K562 (cell line): ENCODE measurements at regions not wholly inside any gene's neighbourhood (a gene's known extent, or its start where the extent isn't known, plus 50 kb on each side); places are given as distances from the start of the nearest gene placed in this dataset.

Experiments used
- ATAC-seq: fragments of 200-7000 bp; cut with Tn5 transposase; 3 replicates; pipeline ENCODE4 v1.9.1; 2020; ENCODE audit warnings: moderate library complexity
- BruUV-seq: library from RNA; stranded (reverse); fragments of 400-500 nt; replicated peaks from 2 replicates; lab custom pipeline; 2021; lab: Mats Ljungman, UMichigan
- CTCF ChIA-PET: fragments of 300-600 bp; formaldehyde crosslinking; extraction: SDS; loops from one replicate; lab custom pipeline; 2021; ENCODE audit warnings: low intra/inter-chr PET ratio; lab: Yijun Ruan, JAX
- POLR2A ChIA-PET: fragments of 300-600, 350-650 bp; sonication (Branson Sonifier 250); formaldehyde crosslinking; extraction: SDS; loops from one replicate; lab custom pipeline; 2021; ENCODE audit warnings: antibody characterized with exemption, inconsistent platforms; lab: Yijun Ruan, JAX
- DNase-seq, 4 experiments: peaks; one replicate each; pipeline versions ENCODE4 v3.0.0 to v3.0.0-alpha.2; 2011 to 2018; ENCODE audit warnings: low spot score in 3 of 4, mixed read lengths in 3 of 4; ENCODE audit errors: extremely low read depth in 1 of 4
- FAIRE-seq: peaks from 2 replicates; lab custom pipeline; 2011; peaks lifted over from hg19 to GRCh38; lab: Jason Lieb, UNC
- H2AFZ ChIP-seq: 2 replicates; pipeline ENCODE4 v1.6.0; 2011; ENCODE audit warnings: low read depth, low read length, control low read depth, inconsistent platforms
- H3K27ac ChIP-seq: fragments of 200-600 bp; 3 replicates; pipeline ENCODE4 v1.8.0; 2011; ENCODE audit warnings: low read depth, mild to moderate bottlenecking, control low read depth, inconsistent platforms, low read length, moderate library complexity, mixed read lengths; ENCODE audit errors: extremely low read depth
- H3K27me3 ChIP-seq, 2 experiments: fragments of 300-600 bp in 1 of 2; 2 replicates in 1 of 2; 3 replicates in 1 of 2; pipeline versions ENCODE4 v1.6.0 to v1.8.0; 2011; ENCODE audit warnings: inconsistent platforms in 2 of 2, low read length in 2 of 2, mild to moderate bottlenecking in 1 of 2, mixed read lengths in 1 of 2, moderate library complexity in 1 of 2; ENCODE audit not compliant: control insufficient read depth in 2 of 2, insufficient read depth in 2 of 2
- H3K36me3 ChIP-seq: fragments of 300-600 bp; 3 replicates; pipeline ENCODE4 v1.8.0; 2011; ENCODE audit warnings: mild to moderate bottlenecking, low read length, inconsistent platforms; ENCODE audit not compliant: control insufficient read depth, insufficient read depth
- H3K4me1 ChIP-seq, 2 experiments: fragments of 200-600 bp in 1 of 2; replicated peaks in 1 of 2; 2 replicates in 1 of 2; 3 replicates in 1 of 2; pipeline versions ENCODE4 v1.5.1 to v1.8.0; 2011; ENCODE audit warnings: inconsistent platforms in 2 of 2, low read length in 2 of 2, mild to moderate bottlenecking in 1 of 2, mixed read lengths in 1 of 2, moderate library complexity in 1 of 2; ENCODE audit not compliant: control insufficient read depth in 2 of 2, insufficient read depth in 2 of 2
- H3K4me2 ChIP-seq: 2 replicates; pipeline ENCODE4 v1.6.1; 2011; ENCODE audit warnings: low read length, control low read depth, inconsistent platforms, mixed read lengths; ENCODE audit not compliant: insufficient read depth
- H3K4me3 ChIP-seq: fragments of 200-600 bp; sonication (generic), shearing (Covaris generic); 2 replicates; pipeline ENCODE4 v1.5.1; 2016; ENCODE audit warnings: control low read depth, inconsistent platforms
- H3K79me2 ChIP-seq: fragments of 200-600 bp; 3 replicates; pipeline ENCODE4 v1.8.0; 2011; ENCODE audit warnings: low read length, inconsistent platforms; ENCODE audit not compliant: control insufficient read depth, insufficient read depth
- H3K9ac ChIP-seq, 2 experiments: 2 replicates each; pipeline versions ENCODE4 v1.6.0 to v1.6.1; 2011; ENCODE audit warnings: low read depth in 2 of 2, low read length in 2 of 2, control low read depth in 1 of 2, inconsistent platforms in 1 of 2, mild to moderate bottlenecking in 1 of 2, mixed read lengths in 1 of 2; ENCODE audit not compliant: insufficient read depth in 1 of 2
- H3K9me1 ChIP-seq: one replicate; pipeline ENCODE4 v1.6.0; 2011; ENCODE audit warnings: inconsistent platforms, mild to moderate bottlenecking, low read length, moderate library complexity; ENCODE audit not compliant: control insufficient read depth, insufficient read depth
- H3K9me3 ChIP-seq: replicated peaks from 2 replicates; pipeline ENCODE4 v1.5.1; 2011; ENCODE audit warnings: low read depth, low read length, inconsistent platforms; ENCODE audit not compliant: control insufficient read depth, insufficient read depth
- H4K20me1 ChIP-seq: replicated peaks from 2 replicates; pipeline ENCODE4 v1.6.1; 2011; ENCODE audit warnings: low read length, inconsistent platforms, mixed read lengths; ENCODE audit not compliant: control insufficient read depth, insufficient read depth
- FIP1L1 ChIP-seq: fragments of 200-400 bp; formaldehyde crosslinking; IDR thresholded peaks from 2 replicates; pipeline ENCODE4 v1.6.1; 2018; ENCODE audit warnings: mild to moderate bottlenecking, low read depth, low read length; ENCODE audit not compliant: poor library complexity, severe bottlenecking
- FOXJ3 ChIP-seq: sonication (generic); formaldehyde crosslinking; IDR thresholded peaks from 2 replicates; pipeline ENCODE4 v1.4.0; 2020; ENCODE audit warnings: mild to moderate bottlenecking, missing genetic modification reagents
- HMGN3 ChIP-seq: IDR thresholded peaks from 2 replicates; pipeline ENCODE4 v1.6.1; 2011; ENCODE audit warnings: borderline replicate concordance, low read depth, mild to moderate bottlenecking, mixed read lengths, low read length; ENCODE audit not compliant: insufficient read length; ENCODE audit errors: extremely low read depth
- NCOA2 ChIP-seq, 2 experiments: fragments of 450-650 bp; IDR thresholded peaks; 2 replicates each; pipeline ENCODE4 v1.6.1; 2018; ENCODE audit warnings: mild to moderate bottlenecking in 2 of 2, moderate library complexity in 1 of 2; ENCODE audit not compliant: partially characterized antibody in 2 of 2
- OTX1 ChIP-seq: fragments of 450-650 bp; formaldehyde crosslinking; IDR thresholded peaks from 2 replicates; pipeline ENCODE4 v1.4.0; 2022; ENCODE audit warnings: mild to moderate bottlenecking
- RAD21 ChIP-seq, 2 experiments: fragments of 250-450 bp in 1 of 2; fragments of 450-650 bp in 1 of 2; sonication (Bioruptor Pico) in 1 of 2; formaldehyde crosslinking in 1 of 2; IDR thresholded peaks in 1 of 2; conservative IDR thresholded peaks in 1 of 2; 2 replicates each; pipeline versions ENCODE4 v1.4.0 to v1.8.0; 2020 to 2022; ENCODE audit warnings: mild to moderate bottlenecking in 2 of 2, moderate library complexity in 1 of 2
- SAFB ChIP-seq: fragments of 200-400 bp; formaldehyde crosslinking; IDR thresholded peaks from 2 replicates; pipeline ENCODE4 v1.6.1; 2017; ENCODE audit warnings: low read depth, low read length, borderline replicate concordance
- TGIF2 ChIP-seq: sonication (generic); formaldehyde crosslinking; IDR thresholded peaks from 2 replicates; pipeline ENCODE4 v1.8.1; 2022; ENCODE audit warnings: mild to moderate bottlenecking, missing genetic modification reagents, moderate library complexity
- WGBS: fragments of 100-300 bp; shearing (Covaris generic); methylation state at CpG from one replicate; pipeline ENCODE4 v1.1.6; 2016; ENCODE audit warnings: low coverage, mixed read lengths; ENCODE audit not compliant: insufficient coverage; ENCODE audit errors: missing lambda C conversion rate; 5-methylcytosine and 5-hydroxymethylcytosine counted together
- in situ Hi-C: fragments of 300-500 bp; cut with MboI; formaldehyde crosslinking; loops from 4 replicates; pipeline ENCODE4 v1.15.0; 2018; ENCODE audit warnings: inconsistent platforms, mixed read lengths
- intact Hi-C: fragments of 100-400 bp; cut with micrococcal nuclease; formaldehyde crosslinking; loops from 2 replicates; pipeline ENCODE4 v1.14.2; 2022
- TF ChIP-seq, protein P1 (sequence below): fragments of 450-650 bp; formaldehyde crosslinking; IDR thresholded peaks from 2 replicates; pipeline ENCODE4 v1.4.0; 2020; ENCODE audit warnings: mild to moderate bottlenecking, mixed read lengths

GRCh38 chrX:147468600-147468999 is 443.1 kb upstream of the FMR1 start:
- no peaks in the 10 kb centered on the region for H3K79me2 ChIP-seq
- no TSS peak for BruUV-seq
- H3K4me3 ChIP-seq = no peak overlapping the region
- 0% methylated on average over 4 of the region's 4 CpGs for WGBS
- CTCF ChIA-PET = no interaction called here
- H3K9me3 ChIP-seq = no peaks in the 10 kb centered on the region
- no peak overlapping the region for H3K4me2 ChIP-seq
- H3K4me1 ChIP-seq = no peaks in the 10 kb centered on the region
- no peaks in the 10 kb centered on the region for H3K9me1 ChIP-seq
- ATAC-seq (no peak), FAIRE-seq (no peak), DNase-seq (no peak)
- no peaks in the 10 kb centered on the region for H3K36me3 ChIP-seq
- no peak for TF ChIP-seq FOXJ3 (CRISPR knock-in tag)
- TF ChIP-seq, protein P1, sequence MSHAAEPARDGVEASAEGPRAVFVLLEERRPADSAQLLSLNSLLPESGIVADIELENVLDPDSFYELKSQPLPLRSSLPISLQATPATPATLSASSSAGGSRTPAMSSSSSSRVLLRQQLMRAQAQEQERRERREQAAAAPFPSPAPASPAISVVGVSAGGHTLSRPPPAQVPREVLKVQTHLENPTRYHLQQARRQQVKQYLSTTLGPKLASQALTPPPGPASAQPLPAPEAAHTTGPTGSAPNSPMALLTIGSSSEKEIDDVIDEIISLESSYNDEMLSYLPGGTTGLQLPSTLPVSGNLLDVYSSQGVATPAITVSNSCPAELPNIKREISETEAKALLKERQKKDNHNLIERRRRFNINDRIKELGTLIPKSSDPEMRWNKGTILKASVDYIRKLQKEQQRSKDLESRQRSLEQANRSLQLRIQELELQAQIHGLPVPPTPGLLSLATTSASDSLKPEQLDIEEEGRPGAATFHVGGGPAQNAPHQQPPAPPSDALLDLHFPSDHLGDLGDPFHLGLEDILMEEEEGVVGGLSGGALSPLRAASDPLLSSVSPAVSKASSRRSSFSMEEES (CRISPR knock-in tag) = peak; percentile 82
- no peaks in the 10 kb centered on the region for H4K20me1 ChIP-seq
- in situ Hi-C loops (no loop called here), intact Hi-C loops (no loop called here)
- POLR2A ChIA-PET = no interaction called here
- no peaks in the 10 kb centered on the region for H3K27me3 ChIP-seq
- no peak overlapping the region for H2AFZ ChIP-seq
- no peak overlapping the region for H3K27ac ChIP-seq
- no peak overlapping the region for H3K9ac ChIP-seq

DNA sequence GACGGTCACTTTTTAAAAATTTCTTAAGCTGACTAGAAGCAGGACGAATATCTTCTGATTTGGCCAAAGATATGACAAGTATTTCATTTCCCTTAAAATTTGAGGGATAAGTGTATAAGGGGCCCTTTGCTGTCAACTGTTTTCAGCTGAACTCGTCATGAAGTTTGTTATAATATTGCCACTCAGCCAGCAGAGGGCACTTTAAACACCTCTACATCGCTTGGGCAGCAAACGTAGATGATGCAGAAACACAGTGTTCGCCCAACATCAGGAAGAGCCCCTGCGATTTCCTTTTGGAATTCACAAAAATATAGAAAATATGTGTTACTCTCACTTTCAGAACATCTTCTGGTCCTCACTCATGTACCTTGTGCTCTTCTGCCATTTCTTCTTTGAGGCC is 435.7 kb upstream of the FMR1 start:
- DNase-seq (peak in 3 of 4 experiments; percentile 3 to 4 (median 4)), ATAC-seq (no peak), FAIRE-seq (no peak)
- BruUV-seq = no TSS peak
- in situ Hi-C loops (no loop called here), intact Hi-C loops (no loop called here)
- WGBS = 1% methylated on average over 7 of the region's 7 CpGs
- Histone ChIP-seq H3K4me2 (no peak overlapping the region), H3K4me3 (no peak overlapping the region), H3K79me2 (no peaks in the 10 kb centered on the region), H3K9me1 (no peaks in the 10 kb centered on the region), H3K4me1 (no peaks in the 10 kb centered on the region), H3K9ac (no peak overlapping the region), H4K20me1 (no peaks in the 10 kb centered on the region), H3K27ac (no peak overlapping the region), H3K9me3 (no peaks in the 10 kb centered on the region), H2AFZ (no peak overlapping the region), H3K36me3 (no peaks in the 10 kb centered on the region), H3K27me3 (no peaks in the 10 kb centered on the region)
- TF ChIP-seq RAD21 (CRISPR knock-in tag; conservative IDR thresholded peaks at IDR 0.05 in 1 of 2, IDR thresholded peaks at IDR 0.05 in 1 of 2) (peak; percentile 14 to 19; a peak in 2 of 4 replicates), HMGN3 (no peak), SAFB (no peak), TGIF2 (CRISPR knock-in tag) (no peak), OTX1 (no peak), FIP1L1 (no peak), NCOA2 (IDR thresholded peaks at IDR 0.05; ENCODE audit: partially characterized antibody in 2 of 2) (no peak)
- CTCF ChIA-PET = no interaction called here
- POLR2A ChIA-PET = no interaction called here
